ENCODE measurements at regions not wholly inside any gene's neighbourhood (a gene's known extent, or its start where the extent isn't known, plus 50 kb on each side); places are given as distances from the start of the nearest gene placed in this dataset.

- TF ChIP-seq POLR2A (IDR thresholded peaks at IDR 0.05; ENCODE audit: low read length) (no peak), GATA1 (IDR thresholded peaks at IDR 0.05; ENCODE audit: low read depth, low read length) (no peak)
These were observed 254.2 kb upstream of the SLC24A2 start for GRCh38 chr9:20043035-20043434.

Data from erythroblast (primary cell).